ENCODE measurements at regions not wholly inside any gene's neighbourhood (a gene's known extent, or its start where the extent isn't known, plus 50 kb on each side); places are given as distances from the start of the nearest gene placed in this dataset.

GRCh38 chr5:121377461-121377860 is 474.2 kb upstream of the FTMT start:
- ChIA-PET POLR2A (no interaction called here), CTCF (no interaction called here)
- Histone ChIP-seq H3K36me3 (ENCODE audit: control insufficient read depth, insufficient read depth, low read length) (no peaks in the 10 kb centered on the region), H3K27me3 (ENCODE audit: control insufficient read depth, insufficient read depth, low read length) (no peaks in the 10 kb centered on the region), H3K4me3 (ENCODE audit: low read depth, low read length) (no peak overlapping the region)
- TF ChIP-seq CTCF (IDR thresholded peaks at IDR 0.05; ENCODE audit: insufficient read depth, low read depth, low read length), result no peak
- DNase-seq (ENCODE audit: low read depth), result no peak

- Histone ChIP-seq H3K36me3 (ENCODE audit: control insufficient read depth, insufficient read depth, low read length) (no peaks in the 10 kb centered on the region), H3K27me3 (ENCODE audit: control insufficient read depth, insufficient read depth, low read length) (no peaks in the 10 kb centered on the region), H3K4me3 (ENCODE audit: low read depth, low read length) (no peak overlapping the region)
- CTCF ChIA-PET, result no interaction called here
- no peak for TF ChIP-seq CTCF (IDR thresholded peaks at IDR 0.05; ENCODE audit: insufficient read depth, low read depth, low read length)
- POLR2A ChIA-PET, result no interaction called here
- no peak for DNase-seq (ENCODE audit: low read depth)
Measured at GRCh38 chr5:121378046-121378445, 473.6 kb upstream of the FTMT start.

DNA sequence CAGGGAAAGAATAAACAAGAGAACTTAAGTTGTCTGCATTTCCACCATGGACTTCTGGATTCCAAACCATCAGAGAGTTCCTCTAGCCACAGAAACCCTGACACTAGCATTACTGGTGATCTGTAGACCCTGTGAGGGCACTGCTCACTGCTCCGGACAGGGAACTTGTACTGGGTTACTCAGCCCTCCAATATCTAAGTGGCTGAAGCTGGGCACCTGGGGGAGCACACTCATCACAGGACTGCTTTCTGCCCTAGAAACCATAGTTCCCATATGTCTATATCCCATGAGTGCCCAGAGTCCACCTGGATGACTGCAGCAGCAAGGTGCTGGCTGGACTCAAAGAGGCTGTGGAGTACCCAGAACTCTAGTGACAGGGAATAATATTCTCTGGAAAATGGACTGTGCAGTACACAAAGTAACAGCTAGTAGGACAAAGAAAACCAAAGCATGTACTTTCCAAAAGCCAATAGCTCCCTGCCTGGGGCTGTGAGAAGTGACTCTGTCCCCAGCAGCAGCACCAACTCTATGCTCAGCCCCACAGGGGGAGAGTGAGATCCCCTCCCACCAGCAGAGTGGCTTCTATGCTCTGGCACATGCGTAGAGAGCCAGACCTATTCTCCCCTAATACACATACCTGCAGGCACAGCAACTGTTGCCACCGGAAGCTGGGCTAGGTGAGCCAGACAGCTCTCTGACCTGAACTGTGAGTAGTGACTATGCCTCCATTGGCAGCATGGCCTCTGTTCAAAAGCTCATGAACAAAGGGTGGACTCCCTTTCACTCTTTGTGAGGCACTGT is 472.9 kb upstream of the FTMT start:
- no peak for DNase-seq (ENCODE audit: low read depth)
- ChIA-PET CTCF (interaction anchor here (1.0 kb wide), 1 partner anchor 11 kb away, joined by 3 read pairs; no protein-coding TSS in a partner anchor), POLR2A (no interaction called here)
- H3K27me3 ChIP-seq (ENCODE audit: control insufficient read depth, insufficient read depth, low read length), result no peaks in the 10 kb centered on the region
- no peaks in the 10 kb centered on the region for H3K36me3 ChIP-seq (ENCODE audit: control insufficient read depth, insufficient read depth, low read length)
- no peak overlapping the region for H3K4me3 ChIP-seq (ENCODE audit: low read depth, low read length)
- no peak for TF ChIP-seq CTCF (IDR thresholded peaks at IDR 0.05; ENCODE audit: insufficient read depth, low read depth, low read length)

DNA sequence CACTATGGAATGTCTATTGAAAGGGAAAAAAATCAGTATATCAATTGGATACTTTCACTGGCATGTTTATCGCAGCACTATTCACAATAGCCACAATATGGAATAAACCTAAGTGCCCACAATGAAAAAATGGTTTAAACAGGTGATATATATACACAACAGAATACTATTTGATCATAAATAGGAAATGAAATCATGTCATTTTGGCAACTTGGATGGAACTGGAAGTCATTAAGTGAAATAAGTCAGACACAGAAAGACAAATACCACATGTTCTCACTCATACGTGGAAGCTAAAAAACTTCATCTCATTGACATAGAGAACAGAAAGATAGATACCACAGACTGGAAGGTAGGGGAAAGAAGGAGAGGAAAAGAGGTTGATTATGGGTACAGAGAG is 471.6 kb upstream of the FTMT start:
- Histone ChIP-seq H3K27me3 (ENCODE audit: control insufficient read depth, insufficient read depth, low read length) (no peaks in the 10 kb centered on the region), H3K4me3 (ENCODE audit: low read depth, low read length) (no peak overlapping the region), H3K36me3 (ENCODE audit: control insufficient read depth, insufficient read depth, low read length) (no peaks in the 10 kb centered on the region)
- no peak for TF ChIP-seq CTCF (IDR thresholded peaks at IDR 0.05; ENCODE audit: insufficient read depth, low read depth, low read length)
- ChIA-PET POLR2A (no interaction called here), CTCF (no interaction called here)
- no peak for DNase-seq (ENCODE audit: low read depth)

GRCh38 chr5:121384359-121384758 is 467.3 kb upstream of the FTMT start:
- no peaks in the 10 kb centered on the region for H3K36me3 ChIP-seq (ENCODE audit: control insufficient read depth, insufficient read depth, low read length)
- DNase-seq (ENCODE audit: low read depth), result no peak
- H3K27me3 ChIP-seq (ENCODE audit: control insufficient read depth, insufficient read depth, low read length), result no peaks in the 10 kb centered on the region
- H3K4me3 ChIP-seq (ENCODE audit: low read depth, low read length), result no peak overlapping the region
- TF ChIP-seq CTCF (IDR thresholded peaks at IDR 0.05; ENCODE audit: insufficient read depth, low read depth, low read length), result no peak
- POLR2A ChIA-PET, result no interaction called here
- CTCF ChIA-PET, result no interaction called here
